ENCODE measurements at regions not wholly inside any gene's neighbourhood (a gene's known extent, or its start where the extent isn't known, plus 50 kb on each side); places are given as distances from the start of the nearest gene placed in this dataset.

DNA sequence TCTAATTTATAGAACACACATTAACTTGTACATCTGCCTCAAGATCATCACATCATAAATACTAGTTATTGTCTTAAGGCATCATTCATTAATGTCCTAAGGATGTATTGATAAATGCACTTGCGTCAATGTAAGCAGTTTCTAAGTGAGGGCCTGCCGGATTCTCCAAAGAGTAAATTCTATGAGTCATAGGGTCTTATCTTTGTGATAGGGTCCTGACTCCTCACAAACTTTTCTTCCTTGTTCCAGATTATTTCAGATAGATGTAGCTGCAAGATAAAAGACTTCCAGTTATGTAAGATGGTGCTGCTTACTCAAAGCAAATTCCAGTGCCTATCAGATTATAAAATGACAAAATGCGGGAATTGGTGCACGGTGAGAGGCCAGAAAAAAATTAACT, 315.0 kb upstream of the SLC39A10 start:
- Histone ChIP-seq H3K4ac (replicated peaks; ENCODE audit: insufficient read length, low read depth, low read length) (no peak overlapping the region), H3K79me2 (ENCODE audit: control insufficient read depth in 1 of 2, insufficient read depth in 2 of 2, low read length in 2 of 2) (no peaks in the 10 kb centered on the region), H3K79me1 (ENCODE audit: low read depth, low read length) (no peaks in the 10 kb centered on the region), H3K23ac (ENCODE audit: insufficient read length) (no peak overlapping the region), H3K4me2 (ENCODE audit: insufficient read depth in 1 of 2, low read depth in 2 of 2, low read length in 2 of 2) (no peak overlapping the region), H2BK120ac (replicated peaks; ENCODE audit: low read depth, low read length) (no peak overlapping the region), H3K27ac (ENCODE audit: low read depth, low read length) (no peak overlapping the region), H4K91ac (replicated peaks; ENCODE audit: insufficient read length, low read length) (no peak overlapping the region), H3K9me3 (ENCODE audit: insufficient read depth in 2 of 2, low read depth in 1 of 2, low read length in 1 of 2) (no peaks in the 10 kb centered on the region), H2AFZ (ENCODE audit: low read length) (no peak overlapping the region), H3K56ac (replicated peaks; ENCODE audit: insufficient read length, low read depth, low read length) (no peak overlapping the region), H4K20me1 (replicated peaks in 1 of 2; ENCODE audit: control insufficient read depth in 1 of 2, insufficient read depth in 2 of 2, low read length in 2 of 2) (no peaks in the 10 kb centered on the region), H4K5ac (ENCODE audit: insufficient read length, low read depth, low read length) (no peak overlapping the region), H4K8ac (ENCODE audit: extremely low read depth, insufficient read depth, low read length) (no peak overlapping the region), H3K4me3 (ENCODE audit: extremely low read depth in 1 of 4, insufficient read depth in 2 of 4, low read depth in 3 of 4, low read length in 4 of 4) (no peak overlapping the region), H3K23me2 (ENCODE audit: low read depth, low read length) (no peaks in the 10 kb centered on the region), H2BK12ac (ENCODE audit: low read depth, low read length) (no peak overlapping the region), H3K36me3 (ENCODE audit: control insufficient read depth in 2 of 4, insufficient read depth in 4 of 4, low read length in 3 of 4) (no peaks in the 10 kb centered on the region), H3K14ac (ENCODE audit: insufficient read length) (no peak overlapping the region), H2BK15ac (ENCODE audit: low read length) (no peak overlapping the region), H2AK5ac (ENCODE audit: low read depth, low read length) (no peak overlapping the region), H3K27me3 (replicated peaks in 1 of 4; ENCODE audit: control insufficient read depth in 3 of 4, extremely low read depth in 1 of 4, insufficient read depth in 3 of 4, low read length in 3 of 4) (no peaks in the 10 kb centered on the region), H2BK5ac (ENCODE audit: low read depth, low read length) (no peak overlapping the region), H2BK20ac (ENCODE audit: low read length) (no peak overlapping the region), H3K9ac (replicated peaks in 1 of 4; ENCODE audit: extremely low read depth in 1 of 4, low read depth in 3 of 4, low read length in 3 of 4) (no peak overlapping the region), H3K4me1 (replicated peaks in 1 of 4; ENCODE audit: control insufficient read depth in 3 of 4, insufficient read depth in 4 of 4, low read length in 3 of 4) (no peaks in the 10 kb centered on the region), H3K18ac (ENCODE audit: extremely low read depth, low read length) (no peak overlapping the region)
- DNase-seq (ENCODE audit: low read depth in 1 of 2, low spot score in 2 of 2) (no peak), FAIRE-seq (no peak)
- CTCF ChIA-PET (ENCODE audit: partially characterized antibody): no interaction called here
- 87% methylated on average over 4 of the region's 4 CpGs; no CpG with 5 or more reads in 1 of the 2 experiments for WGBS, 2 experiments (ENCODE audit: extremely low coverage in 1 of 2, insufficient coverage in 1 of 2, insufficient read length in 1 of 2, insufficient replicate concordance in 2 of 2, low coverage in 1 of 2, low lambda C conversion rate in 2 of 2, missing lambda C conversion rate in 1 of 2)
- TF ChIP-seq SAP30 (IDR thresholded peaks at IDR 0.05; ENCODE audit: insufficient read depth, insufficient replicate concordance, low read length) (no peak), CREB1 (IDR thresholded peaks at IDR 0.05) (no peak), POLR2AphosphoS5 (IDR thresholded peaks at IDR 0.05; ENCODE audit: low read depth, low read length) (no peak), HDAC6 (IDR thresholded peaks at IDR 0.05; ENCODE audit: low read depth, low read length) (no peak), GABPA (IDR thresholded peaks at IDR 0.05; ENCODE audit: borderline replicate concordance, insufficient read depth, low read length) (no peak), BCL11A (IDR thresholded peaks at IDR 0.05; ENCODE audit: low read depth in 2 of 2, low read length in 2 of 2) (no peak), RFX5 (IDR thresholded peaks at IDR 0.05; ENCODE audit: borderline replicate concordance, low read depth, low read length) (no peak), SRF (IDR thresholded peaks at IDR 0.05; ENCODE audit: low read depth, low read length) (no peak)
- POLR2A ChIA-PET (ENCODE audit: partially characterized antibody): no interaction called here
